Superior temporal gyrus (tissue), 1 donor: ENCODE measurements at regions not wholly inside any gene's neighbourhood (a gene's known extent, or its start where the extent isn't known, plus 50 kb on each side); places are given as distances from the start of the nearest gene placed in this dataset.

Experiments
- DNase-seq: peaks from one replicate; pipeline ENCODE4 v3.0.0-alpha.2; 2016; ENCODE audit errors: extremely low spot score

GRCh38 chr5:135248801-135249231, 150.2 kb downstream of the MACROH2A1 start:
- DNase-seq: no peak

- DNase-seq: peak; percentile 41
These were observed 151.9 kb downstream of the MACROH2A1 start for GRCh38 chr5:135246923-135247795.

GRCh38 chr5:135246605-135246922, 152.5 kb downstream of the MACROH2A1 start:
- peak; percentile 21 for DNase-seq

- no peak for DNase-seq
These were observed 153.2 kb downstream of the MACROH2A1 start for GRCh38 chr5:135245521-135246499.

GRCh38 chr5:135244620-135245021, 154.4 kb downstream of the MACROH2A1 start:
- DNase-seq: no peak

- DNase-seq: no peak
These were observed 155.3 kb downstream of the MACROH2A1 start for GRCh38 chr5:135243556-135244285.

- peak; percentile 45 for DNase-seq
These were observed 156.0 kb downstream of the MACROH2A1 start for GRCh38 chr5:135242866-135243555.

- no peak for DNase-seq
These were observed 156.8 kb downstream of the MACROH2A1 start for GRCh38 chr5:135242021-135242865.

GRCh38 chr5:135241536-135241935, 157.5 kb downstream of the MACROH2A1 start:
- no peak for DNase-seq

- DNase-seq: no peak
These were observed 158.2 kb downstream of the MACROH2A1 start for GRCh38 chr5:135240781-135241360.

- no peak for DNase-seq
These were observed 158.8 kb downstream of the MACROH2A1 start for GRCh38 chr5:135240283-135240633.

GRCh38 chr5:135239453-135240282, 159.4 kb downstream of the MACROH2A1 start:
- no peak for DNase-seq

GRCh38 chr5:135238622-135239452, 160.2 kb downstream of the MACROH2A1 start:
- DNase-seq: no peak

- no peak for DNase-seq
These were observed 161.3 kb downstream of the MACROH2A1 start for GRCh38 chr5:135237748-135238103.

- no peak for DNase-seq
These were observed 161.9 kb downstream of the MACROH2A1 start for GRCh38 chr5:135236908-135237747.

- DNase-seq: no peak
These were observed 162.7 kb downstream of the MACROH2A1 start for GRCh38 chr5:135236228-135236907.
